ENCODE measurements at regions not wholly inside any gene's neighbourhood (a gene's known extent, or its start where the extent isn't known, plus 50 kb on each side); places are given as distances from the start of the nearest gene placed in this dataset.

DNA sequence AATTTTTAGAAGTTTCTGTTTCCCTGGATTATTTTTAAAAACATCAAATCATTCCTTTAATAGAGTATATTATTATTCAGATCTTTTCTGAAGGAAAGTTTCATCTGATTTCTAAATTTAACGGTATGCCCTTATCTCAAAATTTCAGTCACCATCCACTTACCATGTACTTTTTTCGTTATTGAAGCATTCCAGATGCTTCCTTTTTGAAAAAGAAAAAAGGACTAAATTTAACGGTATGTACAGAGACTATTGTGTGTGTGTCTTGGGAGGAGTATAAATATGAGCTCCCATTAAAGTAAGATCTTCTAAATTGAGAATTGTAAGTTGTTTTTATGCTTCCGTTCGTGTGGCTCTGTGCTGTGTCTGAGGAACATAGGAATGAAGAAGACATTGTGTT, 517.4 kb upstream of the GOLIM4 start:
- 69 to 77% (median 74%) methylated on average over 5 of the region's 5 CpGs for WGBS, 3 donors

DNA sequence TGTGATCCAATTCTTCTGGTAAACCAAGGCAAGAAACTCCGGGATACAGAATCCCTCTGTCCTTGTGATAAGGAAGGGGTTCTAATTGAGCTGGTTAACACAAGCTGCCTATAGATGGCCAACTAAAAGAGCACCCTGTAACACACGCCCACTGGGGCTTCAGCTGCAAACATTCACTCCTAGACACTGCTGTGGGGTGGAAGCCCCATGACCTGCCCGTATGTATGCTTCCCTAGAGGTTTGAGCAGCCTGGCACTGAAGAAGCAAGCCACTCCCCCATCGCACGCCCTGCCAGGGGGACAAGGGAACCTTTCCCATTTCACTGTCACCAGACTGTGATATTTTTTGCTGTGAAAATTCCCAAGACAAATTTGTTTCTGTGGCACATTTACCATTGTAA, 516.9 kb upstream of the GOLIM4 start:
- WGBS, 3 donors, result 82 to 88% (median 86%) methylated on average over 5 of the region's 5 CpGs
- no peak for DNase-seq

More for the DNA sequence above, 517.4 kb upstream of the GOLIM4 start:
- Histone ChIP-seq H3K27me3 (no peaks in the 10 kb centered on the region), H3K27ac (no peak overlapping the region), H3K4me1 (ENCODE audit: insufficient read depth) (no peaks in the 10 kb centered on the region), H3K9me3 (no peaks in the 10 kb centered on the region), H3K4me3 (no peak overlapping the region), H3K36me3 (no peaks in the 10 kb centered on the region)
- intact Hi-C loops (cut with DNase I), result no loop called here
- TF ChIP-seq, protein P1, sequence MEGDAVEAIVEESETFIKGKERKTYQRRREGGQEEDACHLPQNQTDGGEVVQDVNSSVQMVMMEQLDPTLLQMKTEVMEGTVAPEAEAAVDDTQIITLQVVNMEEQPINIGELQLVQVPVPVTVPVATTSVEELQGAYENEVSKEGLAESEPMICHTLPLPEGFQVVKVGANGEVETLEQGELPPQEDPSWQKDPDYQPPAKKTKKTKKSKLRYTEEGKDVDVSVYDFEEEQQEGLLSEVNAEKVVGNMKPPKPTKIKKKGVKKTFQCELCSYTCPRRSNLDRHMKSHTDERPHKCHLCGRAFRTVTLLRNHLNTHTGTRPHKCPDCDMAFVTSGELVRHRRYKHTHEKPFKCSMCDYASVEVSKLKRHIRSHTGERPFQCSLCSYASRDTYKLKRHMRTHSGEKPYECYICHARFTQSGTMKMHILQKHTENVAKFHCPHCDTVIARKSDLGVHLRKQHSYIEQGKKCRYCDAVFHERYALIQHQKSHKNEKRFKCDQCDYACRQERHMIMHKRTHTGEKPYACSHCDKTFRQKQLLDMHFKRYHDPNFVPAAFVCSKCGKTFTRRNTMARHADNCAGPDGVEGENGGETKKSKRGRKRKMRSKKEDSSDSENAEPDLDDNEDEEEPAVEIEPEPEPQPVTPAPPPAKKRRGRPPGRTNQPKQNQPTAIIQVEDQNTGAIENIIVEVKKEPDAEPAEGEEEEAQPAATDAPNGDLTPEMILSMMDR (IDR thresholded peaks at IDR 0.05), result no peak
- no peak for TF ChIP-seq POLR2A (IDR thresholded peaks at IDR 0.05)
- TF ChIP-seq EP300 (IDR thresholded peaks at IDR 0.05), result no peak
- no peak for DNase-seq

DNA sequence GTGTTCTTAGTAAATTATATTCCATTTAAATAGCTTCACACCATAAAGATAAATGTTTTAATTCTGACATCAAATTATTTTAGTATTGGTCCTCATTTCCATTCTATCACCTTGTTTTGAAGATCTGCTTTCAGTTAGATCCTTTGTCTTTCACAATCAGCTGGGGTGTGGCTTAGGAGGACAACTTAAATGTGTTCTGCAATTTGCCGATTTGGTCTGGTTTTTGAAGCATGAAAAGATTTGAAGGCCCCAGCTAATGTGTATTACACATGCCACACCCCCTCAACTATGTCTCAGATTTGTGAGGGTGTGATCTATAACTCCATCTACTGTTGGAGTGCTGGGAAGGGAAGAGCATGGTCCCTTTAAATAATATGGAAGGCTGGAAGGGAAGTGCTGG, 516.1 kb upstream of the GOLIM4 start:
- 85 to 96% (median 91%) methylated on average over 1 of the region's 1 CpG for WGBS, 3 donors
- Histone ChIP-seq H3K36me3 (no peaks in the 10 kb centered on the region), H3K27ac (no peak overlapping the region), H3K4me1 (ENCODE audit: insufficient read depth) (no peaks in the 10 kb centered on the region), H3K27me3 (no peaks in the 10 kb centered on the region), H3K9me3 (no peaks in the 10 kb centered on the region), H3K4me3 (no peak overlapping the region)
- DNase-seq, result no peak
- TF ChIP-seq, protein P1 (IDR thresholded peaks at IDR 0.05), result no peak
- no peak for TF ChIP-seq POLR2A (IDR thresholded peaks at IDR 0.05)
- no peak for TF ChIP-seq EP300 (IDR thresholded peaks at IDR 0.05)
- intact Hi-C loops (cut with DNase I), result no loop called here

More for the DNA sequence above, 516.9 kb upstream of the GOLIM4 start:
- Histone ChIP-seq H3K4me3 (no peak overlapping the region), H3K4me1 (ENCODE audit: insufficient read depth) (no peaks in the 10 kb centered on the region), H3K27ac (no peak overlapping the region), H3K36me3 (no peaks in the 10 kb centered on the region), H3K27me3 (no peaks in the 10 kb centered on the region), H3K9me3 (no peaks in the 10 kb centered on the region)
- intact Hi-C loops (cut with DNase I), result no loop called here
- TF ChIP-seq, protein P1 (IDR thresholded peaks at IDR 0.05), result no peak
- no peak for TF ChIP-seq EP300 (IDR thresholded peaks at IDR 0.05)
- no peak for TF ChIP-seq POLR2A (IDR thresholded peaks at IDR 0.05)

DNA sequence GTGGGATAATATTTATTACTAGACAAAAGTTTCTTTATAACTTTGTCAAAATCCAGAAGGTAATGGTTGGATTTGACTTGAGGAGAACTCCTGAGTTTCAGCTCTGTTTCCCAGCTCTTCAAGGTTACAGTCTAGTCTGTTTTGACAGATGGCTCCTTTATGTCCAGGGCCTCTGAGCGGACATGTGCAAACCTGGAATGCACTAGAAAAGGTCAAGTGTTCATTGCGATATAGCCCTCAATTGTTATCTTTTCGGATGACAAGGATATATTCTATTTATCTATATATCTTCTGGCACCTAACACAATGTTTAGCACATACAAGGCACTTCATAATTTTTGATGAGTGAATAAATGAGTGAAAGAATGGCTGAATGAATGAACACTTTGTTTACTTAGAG, 513.2 kb upstream of the GOLIM4 start:
- Histone ChIP-seq H3K9me3 (no peaks in the 10 kb centered on the region), H3K4me3 (no peak overlapping the region), H3K4me1 (ENCODE audit: insufficient read depth) (no peaks in the 10 kb centered on the region), H3K27me3 (no peaks in the 10 kb centered on the region), H3K36me3 (no peaks in the 10 kb centered on the region), H3K27ac (no peak overlapping the region)
- 72 to 77% (median 72%) methylated on average over 3 of the region's 3 CpGs for WGBS, 3 donors
- no peak for DNase-seq
- TF ChIP-seq POLR2A (IDR thresholded peaks at IDR 0.05) (no peak), EP300 (IDR thresholded peaks at IDR 0.05) (no peak)
- TF ChIP-seq, protein P1 (IDR thresholded peaks at IDR 0.05), result no peak
- intact Hi-C loops (cut with DNase I), result no loop called here

DNA sequence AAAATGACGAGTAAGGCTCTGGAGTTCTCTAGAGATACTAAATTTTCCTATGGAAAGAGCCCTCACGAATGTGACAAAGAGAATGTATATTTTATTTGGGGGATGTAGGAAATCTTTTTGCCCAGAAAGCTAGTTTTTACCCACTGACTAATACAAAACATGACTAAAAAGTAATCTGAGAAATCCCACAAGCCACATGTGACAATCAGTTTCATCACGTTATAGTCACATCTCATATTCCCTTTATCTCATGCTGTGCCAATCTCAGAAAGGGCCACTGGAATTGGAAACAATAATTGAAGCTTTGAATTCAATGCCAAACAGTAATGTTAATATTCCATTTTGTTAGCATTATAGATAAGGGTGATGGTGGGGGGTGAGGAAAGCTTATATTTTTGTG, 509.0 kb upstream of the GOLIM4 start:
- WGBS, 3 donors, result 83 to 89% (median 87%) methylated on average over 3 of the region's 3 CpGs
- Histone ChIP-seq H3K36me3 (no peaks in the 10 kb centered on the region), H3K27me3 (no peaks in the 10 kb centered on the region), H3K4me3 (no peak overlapping the region), H3K4me1 (ENCODE audit: insufficient read depth) (no peaks in the 10 kb centered on the region), H3K27ac (no peak overlapping the region), H3K9me3 (no peaks in the 10 kb centered on the region)
- DNase-seq, result no peak
- intact Hi-C loops (cut with DNase I), result no loop called here
- TF ChIP-seq, protein P1 (IDR thresholded peaks at IDR 0.05), result no peak
- TF ChIP-seq POLR2A (IDR thresholded peaks at IDR 0.05) (no peak), EP300 (IDR thresholded peaks at IDR 0.05) (no peak)

All from ovary (tissue), 7 donors.